Esophagus muscularis mucosa (tissue), 4 donors: ENCODE measurements at regions not wholly inside any gene's neighbourhood (a gene's known extent, or its start where the extent isn't known, plus 50 kb on each side); places are given as distances from the start of the nearest gene placed in this dataset.

ENCODE experiments used
- DNase-seq: peaks from one replicate; pipeline ENCODE4 v3.0.0-alpha.2; 2017; ENCODE audit errors: extremely low spot score
- H3K27ac ChIP-seq, 4 donors: fragments of 200-600 bp; sonication (generic); replicated peaks in 1 of 4; 1 replicate in 3 of 4; 2 replicates in 1 of 4; pipeline ENCODE4 v1.5.1; 2016 to 2019; ENCODE audit warnings: mild to moderate bottlenecking in 1 of 4
- H3K27me3 ChIP-seq, 4 donors: fragments of 200-600 bp; sonication (generic); one replicate each; pipeline versions ENCODE4 v1.5.1 to v1.6.0; 2016 to 2019
- H3K36me3 ChIP-seq, 4 donors: fragments of 200-600 bp; sonication (generic); one replicate each; pipeline ENCODE4 v1.5.1; 2016 to 2019
- H3K4me1 ChIP-seq, 4 donors: fragments of 200-600 bp; sonication (generic); one replicate each; pipeline ENCODE4 v1.5.1; 2016 to 2019
- H3K4me3 ChIP-seq, 4 donors: fragments of 200-600 bp; sonication (generic); 1 replicate in 2 of 4; 2 replicates in 2 of 4; pipeline ENCODE4 v1.5.1; 2016 to 2019; ENCODE audit warnings: mild to moderate bottlenecking in 4 of 4, moderate library complexity in 1 of 4
- H3K9me3 ChIP-seq, 4 donors: fragments of 200-600 bp; sonication (generic); 1 replicate in 3 of 4; 2 replicates in 1 of 4; pipeline ENCODE4 v1.5.1; 2016 to 2019
- EP300 ChIP-seq: sonication (generic); formaldehyde crosslinking; IDR thresholded peaks from one replicate; pipeline ENCODE4 v1.6.1; 2017; ENCODE audit warnings: antibody characterized with exemption
- POLR2A ChIP-seq: fragments of 450-650 bp; IDR thresholded peaks from one replicate; pipeline ENCODE4 v1.6.1; 2017; ENCODE audit warnings: antibody characterized with exemption, moderate library complexity, mild to moderate bottlenecking, low read depth
- POLR2AphosphoS5 ChIP-seq, 2 donors: sonication (generic); formaldehyde crosslinking; IDR thresholded peaks; one replicate each; pipeline ENCODE4 v1.6.1; 2017; ENCODE audit warnings: antibody characterized with exemption in 2 of 2
- WGBS: methylation state at CpG from one replicate; pipeline ENCODE4 v1.1.5; 2018; 5-methylcytosine and 5-hydroxymethylcytosine counted together
- intact Hi-C: fragments of 100-400 bp; cut with DNase I; formaldehyde crosslinking; loops from one replicate; pipeline ENCODE4 v1.15.1; 2023
- TF ChIP-seq, protein P1 (sequence below), 3 experiments: fragments of 200-600 bp in 2 of 3; fragments of 450-650 bp in 1 of 3; sonication (generic) in 2 of 3; IDR thresholded peaks; one replicate each; pipeline ENCODE4 v1.5.1; 2017 to 2019; ENCODE audit warnings: antibody characterized with exemption in 3 of 3, mild to moderate bottlenecking in 2 of 3, moderate library complexity in 1 of 3

DNA sequence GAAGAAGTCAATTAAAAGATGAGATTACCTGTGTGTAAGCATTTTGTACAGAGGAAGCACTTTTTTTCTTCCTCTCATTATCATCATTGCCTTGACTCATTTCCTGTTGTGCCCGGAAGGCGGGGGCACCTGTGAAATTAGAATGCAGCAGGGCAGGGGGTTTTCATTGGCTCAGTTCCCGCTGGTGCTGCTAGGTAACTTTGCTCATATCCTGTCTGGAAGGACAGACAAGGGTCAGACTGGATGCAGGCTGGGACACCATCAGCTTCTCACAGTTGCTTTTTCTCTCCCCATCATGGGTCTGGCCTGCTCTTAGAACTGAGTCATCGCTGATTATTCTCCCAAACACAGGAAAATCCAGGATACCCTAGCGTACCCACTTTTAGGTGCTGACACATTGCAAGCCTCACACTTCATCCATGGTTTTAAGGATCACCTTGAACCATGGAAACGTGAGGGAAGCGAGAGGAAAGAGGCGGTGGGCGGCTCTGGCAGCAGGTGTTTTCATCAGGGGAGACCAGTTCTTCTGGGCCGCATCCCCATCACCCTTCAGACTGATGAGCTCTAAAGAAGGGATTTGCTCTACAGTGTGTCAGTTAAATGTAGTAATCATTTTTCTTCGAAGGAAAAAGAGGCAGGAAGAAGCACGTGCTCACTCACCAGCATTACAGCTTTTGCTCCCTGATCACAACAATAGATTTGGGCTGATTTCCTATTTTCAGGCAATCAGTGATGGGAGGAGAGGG is 195.7 kb upstream of the SASH1 start:
- Histone ChIP-seq H3K4me1 (no peaks in the 10 kb centered on the region), H3K9me3 (no peaks in the 10 kb centered on the region), H3K27me3 (no peaks in the 10 kb centered on the region), H3K27ac (no peak overlapping the region), H3K36me3 (no peaks in the 10 kb centered on the region), H3K4me3 (no peak overlapping the region)
- intact Hi-C loops = no loop called here
- WGBS = 87% methylated on average over 12 of the region's 12 CpGs
- no peak for DNase-seq
- TF ChIP-seq EP300 = no peak
- TF ChIP-seq POLR2AphosphoS5 (IDR thresholded peaks at IDR 0.05) = no peak
- TF ChIP-seq POLR2A = no peak
- TF ChIP-seq, protein P1, sequence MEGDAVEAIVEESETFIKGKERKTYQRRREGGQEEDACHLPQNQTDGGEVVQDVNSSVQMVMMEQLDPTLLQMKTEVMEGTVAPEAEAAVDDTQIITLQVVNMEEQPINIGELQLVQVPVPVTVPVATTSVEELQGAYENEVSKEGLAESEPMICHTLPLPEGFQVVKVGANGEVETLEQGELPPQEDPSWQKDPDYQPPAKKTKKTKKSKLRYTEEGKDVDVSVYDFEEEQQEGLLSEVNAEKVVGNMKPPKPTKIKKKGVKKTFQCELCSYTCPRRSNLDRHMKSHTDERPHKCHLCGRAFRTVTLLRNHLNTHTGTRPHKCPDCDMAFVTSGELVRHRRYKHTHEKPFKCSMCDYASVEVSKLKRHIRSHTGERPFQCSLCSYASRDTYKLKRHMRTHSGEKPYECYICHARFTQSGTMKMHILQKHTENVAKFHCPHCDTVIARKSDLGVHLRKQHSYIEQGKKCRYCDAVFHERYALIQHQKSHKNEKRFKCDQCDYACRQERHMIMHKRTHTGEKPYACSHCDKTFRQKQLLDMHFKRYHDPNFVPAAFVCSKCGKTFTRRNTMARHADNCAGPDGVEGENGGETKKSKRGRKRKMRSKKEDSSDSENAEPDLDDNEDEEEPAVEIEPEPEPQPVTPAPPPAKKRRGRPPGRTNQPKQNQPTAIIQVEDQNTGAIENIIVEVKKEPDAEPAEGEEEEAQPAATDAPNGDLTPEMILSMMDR (IDR thresholded peaks at IDR 0.05) = no peak

DNA sequence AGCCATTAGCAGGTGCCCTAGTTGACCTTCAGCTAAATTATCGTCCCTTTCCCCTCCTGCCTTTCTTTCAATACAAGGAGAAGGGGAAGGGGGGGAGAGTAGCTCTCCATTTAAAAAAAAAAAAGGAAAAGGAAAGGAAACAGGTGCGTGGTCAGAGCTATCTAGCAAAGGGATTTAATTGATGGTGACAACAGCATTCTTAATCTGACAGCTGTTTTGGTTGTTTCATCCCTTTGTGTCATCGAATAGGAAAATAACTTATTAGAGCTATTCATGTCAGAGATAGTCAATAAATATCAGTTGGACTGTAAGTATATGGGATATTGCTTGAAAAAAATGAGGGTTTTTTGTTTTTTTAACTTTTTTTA is 195.2 kb upstream of the SASH1 start:
- intact Hi-C loops = no loop called here

DNA sequence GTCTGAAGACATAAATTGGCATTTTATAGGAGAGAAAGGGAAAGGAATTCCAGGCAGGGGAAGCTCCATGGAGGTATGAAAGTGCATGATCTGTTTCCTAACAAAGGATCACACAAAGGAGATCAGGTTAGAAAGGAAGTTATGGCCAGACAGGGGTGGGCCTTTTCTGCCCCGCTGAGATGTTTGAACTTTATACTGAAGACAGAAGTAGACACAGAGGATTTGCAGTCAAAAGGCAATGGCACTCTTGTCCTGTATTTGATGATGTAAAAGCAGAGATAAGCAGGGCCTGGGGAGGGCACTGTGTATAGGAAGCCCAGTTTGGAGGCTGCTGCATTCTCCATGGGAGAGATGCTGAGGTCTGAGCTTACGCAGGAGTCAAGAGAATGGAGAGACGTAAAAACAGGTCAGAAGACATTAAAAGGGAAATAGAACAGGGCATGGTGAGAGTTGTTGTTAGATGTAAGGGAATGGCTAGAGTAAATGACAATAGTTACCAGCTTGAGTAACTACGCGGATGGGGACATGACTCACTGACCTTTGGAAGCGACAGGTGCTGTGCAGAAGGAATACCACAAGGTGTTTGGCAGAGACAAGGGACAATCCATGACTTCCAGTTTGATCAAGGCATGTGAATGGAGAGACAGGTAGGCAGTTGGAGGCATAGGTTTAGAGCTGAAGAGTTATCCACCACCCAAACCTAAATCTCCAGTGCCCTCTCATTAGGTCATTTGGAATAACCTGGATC is 190.6 kb upstream of the SASH1 start:
- 95% methylated on average over 6 of the region's 6 CpGs for WGBS
- no peak for DNase-seq
- TF ChIP-seq EP300 = no peak
- Histone ChIP-seq H3K4me1 (no peaks in the 10 kb centered on the region), H3K9me3 (no peaks in the 10 kb centered on the region), H3K4me3 (no peak overlapping the region), H3K27me3 (no peaks in the 10 kb centered on the region), H3K27ac (no peak overlapping the region), H3K36me3 (no peaks in the 10 kb centered on the region)
- intact Hi-C loops = no loop called here

More for the DNA sequence above, 195.2 kb upstream of the SASH1 start:
- Histone ChIP-seq H3K4me1 (no peaks in the 10 kb centered on the region), H3K27me3 (no peaks in the 10 kb centered on the region), H3K9me3 (no peaks in the 10 kb centered on the region), H3K36me3 (no peaks in the 10 kb centered on the region), H3K27ac (no peak overlapping the region), H3K4me3 (no peak overlapping the region)
- TF ChIP-seq, protein P1 (IDR thresholded peaks at IDR 0.05) = no peak
- TF ChIP-seq POLR2A = no peak
- TF ChIP-seq POLR2AphosphoS5 (IDR thresholded peaks at IDR 0.05) = no peak
- WGBS = 80% methylated on average over 3 of the region's 3 CpGs
- DNase-seq = no peak

DNA sequence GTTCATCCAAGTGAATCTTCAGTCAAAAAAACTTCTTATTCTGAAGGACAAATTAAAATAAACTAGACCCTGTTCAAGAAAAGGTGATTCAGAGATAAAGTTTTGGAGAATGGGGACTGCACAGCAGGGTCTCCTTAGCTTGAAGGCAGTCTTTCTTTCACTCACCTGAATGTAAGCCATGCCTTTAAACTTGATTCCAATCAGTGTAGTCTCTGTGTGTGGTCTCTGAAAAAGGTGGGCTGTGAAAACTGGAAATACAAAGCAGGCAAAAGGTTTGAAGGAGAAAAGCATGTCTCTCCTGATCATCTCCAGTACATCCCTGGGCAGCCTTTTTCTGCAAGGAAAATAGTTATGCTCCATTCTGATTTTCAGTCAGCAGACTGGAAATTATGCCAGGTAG is 188.0 kb upstream of the SASH1 start:
- intact Hi-C loops = no loop called here
- Histone ChIP-seq H3K27me3 (no peaks in the 10 kb centered on the region), H3K4me3 (no peak overlapping the region), H3K4me1 (no peaks in the 10 kb centered on the region), H3K9me3 (no peaks in the 10 kb centered on the region), H3K27ac (no peak overlapping the region), H3K36me3 (no peaks in the 10 kb centered on the region)
- TF ChIP-seq EP300 = no peak
- TF ChIP-seq, protein P1 (IDR thresholded peaks at IDR 0.05) = no peak
- no peak for TF ChIP-seq POLR2AphosphoS5 (IDR thresholded peaks at IDR 0.05)
- no peak for TF ChIP-seq POLR2A
- DNase-seq = no peak

DNA sequence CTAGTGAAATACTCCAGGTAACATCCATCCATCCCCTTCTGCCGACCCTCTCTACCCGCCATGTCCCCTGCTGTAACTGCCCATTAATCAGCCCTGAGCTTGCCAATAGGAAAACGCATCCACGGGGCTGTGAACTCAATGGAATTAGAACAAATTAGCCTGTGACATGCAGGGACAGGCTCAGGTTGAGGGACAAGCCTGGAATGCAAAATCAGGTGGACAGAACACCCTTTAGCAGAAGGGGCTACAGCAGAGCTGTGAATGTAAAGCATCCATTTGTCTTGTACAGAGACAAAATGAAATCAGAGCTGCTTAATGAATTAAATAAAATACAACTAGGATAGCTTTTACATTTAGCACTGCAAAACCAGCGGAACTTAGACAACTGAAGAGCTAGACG is 187.3 kb upstream of the SASH1 start:
- no peaks in the 10 kb centered on the region for H3K4me1 ChIP-seq
- no peak overlapping the region for H3K27ac ChIP-seq
- intact Hi-C loops = no loop called here
- H3K36me3 ChIP-seq = no peaks in the 10 kb centered on the region
- no peaks in the 10 kb centered on the region for H3K9me3 ChIP-seq
- 88% methylated on average over 6 of the region's 6 CpGs for WGBS
- no peak for DNase-seq
- H3K27me3 ChIP-seq = no peaks in the 10 kb centered on the region
- H3K4me3 ChIP-seq = no peak overlapping the region
- TF ChIP-seq EP300 (no peak), POLR2AphosphoS5 (IDR thresholded peaks at IDR 0.05) (no peak), POLR2A (no peak)
- TF ChIP-seq, protein P1 (IDR thresholded peaks at IDR 0.05) = no peak
